H1 (cell line): ENCODE measurements at regions not wholly inside any gene's neighbourhood (a gene's known extent, or its start where the extent isn't known, plus 50 kb on each side); places are given as distances from the start of the nearest gene placed in this dataset.

Experiments
- CTCF ChIA-PET: fragments of 300-600 bp; sonication (Branson Sonifier 250); formaldehyde crosslinking; loops from one replicate; lab custom pipeline; 2021; ENCODE audit not compliant: partially characterized antibody; lab: Charles Lee
- POLR2A ChIA-PET: fragments of 300-600 bp; sonication (Branson Sonifier 250); formaldehyde crosslinking; loops from one replicate; lab custom pipeline; 2021; ENCODE audit warnings: inconsistent platforms; ENCODE audit not compliant: partially characterized antibody; lab: Charles Lee
- DNase-seq, 2 experiments: peaks; one replicate each; pipeline versions ENCODE4 v3.0.0 to v3.0.0-alpha.2; 2010 to 2022; ENCODE audit warnings: low spot score in 2 of 2, low read depth in 1 of 2, mixed read lengths in 1 of 2
- FAIRE-seq: peaks from 2 replicates; lab custom pipeline; 2011; peaks lifted over from hg19 to GRCh38; lab: Jason Lieb, UNC
- H2AFZ ChIP-seq: 2 replicates; pipeline ENCODE4 v1.8.1; 2012; ENCODE audit warnings: low read length, inconsistent platforms
- H2AK5ac ChIP-seq: 2 replicates; pipeline ENCODE4 v1.6.1; 2013; ENCODE audit warnings: low read depth, low read length
- H2BK120ac ChIP-seq: replicated peaks from 2 replicates; pipeline ENCODE3; 2013; ENCODE audit warnings: low read depth, low read length, inconsistent platforms
- H2BK12ac ChIP-seq: 2 replicates; pipeline ENCODE4 v1.6.1; 2013; ENCODE audit warnings: low read depth, low read length
- H2BK15ac ChIP-seq: 2 replicates; pipeline ENCODE4 v1.6.1; 2013; ENCODE audit warnings: low read length
- H2BK20ac ChIP-seq: 2 replicates; pipeline ENCODE4 v1.6.1; 2013; ENCODE audit warnings: low read length
- H2BK5ac ChIP-seq: 2 replicates; pipeline ENCODE4 v1.6.1; 2013; ENCODE audit warnings: low read depth, low read length
- H3K14ac ChIP-seq: 2 replicates; pipeline ENCODE4 v1.6.1; 2013; ENCODE audit warnings: inconsistent platforms; ENCODE audit not compliant: insufficient read length
- H3K18ac ChIP-seq: 2 replicates; pipeline ENCODE4 v1.6.1; 2013; ENCODE audit warnings: low read length; ENCODE audit errors: extremely low read depth
- H3K23ac ChIP-seq: 2 replicates; pipeline ENCODE4 v1.6.1; 2013; ENCODE audit warnings: inconsistent platforms; ENCODE audit not compliant: insufficient read length
- H3K23me2 ChIP-seq: 2 replicates; pipeline ENCODE4 v1.6.1; 2013; ENCODE audit warnings: low read depth, low read length
- H3K27ac ChIP-seq: 2 replicates; pipeline ENCODE4 v1.6.1; 2011; ENCODE audit warnings: low read depth, low read length, inconsistent platforms
- H3K27me3 ChIP-seq, 4 experiments: replicated peaks in 1 of 4; 1 replicate in 1 of 4; 2 replicates in 3 of 4; pipeline versions ENCODE4 v1.6.1 to v1.8.1; 2011 to 2013; ENCODE audit warnings: low read length in 3 of 4, mild to moderate bottlenecking in 3 of 4, inconsistent platforms in 2 of 4, mixed read lengths in 2 of 4, moderate library complexity in 1 of 4; ENCODE audit not compliant: control insufficient read depth in 3 of 4, insufficient read depth in 3 of 4; ENCODE audit errors: extremely low read depth in 1 of 4
- H3K36me3 ChIP-seq, 4 experiments: 2 replicates each; pipeline versions ENCODE4 v1.6.1 to v1.8.1; 2011 to 2013; ENCODE audit warnings: mild to moderate bottlenecking in 4 of 4, low read length in 3 of 4, moderate library complexity in 2 of 4, control low read depth in 1 of 4, inconsistent platforms in 1 of 4; ENCODE audit not compliant: insufficient read depth in 4 of 4, control insufficient read depth in 2 of 4
- H3K4ac ChIP-seq: replicated peaks from 2 replicates; pipeline ENCODE3; 2013; ENCODE audit warnings: low read length, low read depth, mixed read lengths, inconsistent platforms; ENCODE audit not compliant: insufficient read length
- H3K4me1 ChIP-seq, 4 experiments: replicated peaks in 1 of 4; 1 replicate in 1 of 4; 2 replicates in 3 of 4; pipeline versions ENCODE4 v1.6.1 to v1.8.1; 2011 to 2013; ENCODE audit warnings: low read length in 3 of 4, inconsistent platforms in 2 of 4, mixed read lengths in 1 of 4; ENCODE audit not compliant: insufficient read depth in 4 of 4, control insufficient read depth in 3 of 4
- H3K4me2 ChIP-seq, 2 experiments: 2 replicates each; pipeline versions ENCODE4 v1.6.1 to v1.8.1; 2011 to 2013; ENCODE audit warnings: low read depth in 2 of 2, low read length in 2 of 2, control low read depth in 1 of 2, inconsistent platforms in 1 of 2, mild to moderate bottlenecking in 1 of 2; ENCODE audit not compliant: insufficient read depth in 1 of 2
- H3K4me3 ChIP-seq, 4 experiments: fragments of 200-600, 300-600 bp in 1 of 4; sonication (generic), shearing (Covaris generic), sonication (Bioruptor Twin) in 1 of 4; 2 replicates each; pipeline versions ENCODE4 v1.5.1 to v1.8.1; 2011 to 2016; ENCODE audit warnings: low read length in 4 of 4, low read depth in 3 of 4, control low read depth in 2 of 4, inconsistent platforms in 2 of 4, mild to moderate bottlenecking in 2 of 4, mixed read lengths in 1 of 4, moderate library complexity in 1 of 4; ENCODE audit not compliant: insufficient read depth in 2 of 4; ENCODE audit errors: extremely low read depth in 1 of 4
- H3K56ac ChIP-seq: replicated peaks from 2 replicates; pipeline ENCODE3; 2013; ENCODE audit warnings: low read depth, mild to moderate bottlenecking, mixed read lengths, low read length, inconsistent platforms; ENCODE audit not compliant: insufficient read length
- H3K79me1 ChIP-seq: 2 replicates; pipeline ENCODE4 v1.6.1; 2013; ENCODE audit warnings: low read depth, low read length, control low read depth
- H3K79me2 ChIP-seq, 2 experiments: 2 replicates each; pipeline versions ENCODE4 v1.6.1 to v1.8.1; 2012 to 2013; ENCODE audit warnings: low read length in 2 of 2, mild to moderate bottlenecking in 2 of 2, inconsistent platforms in 1 of 2; ENCODE audit not compliant: insufficient read depth in 2 of 2, control insufficient read depth in 1 of 2
- H3K9ac ChIP-seq, 4 experiments: replicated peaks in 1 of 4; 1 replicate in 1 of 4; 2 replicates in 3 of 4; pipeline versions ENCODE4 v1.6.1 to v1.8.1; 2011 to 2013; ENCODE audit warnings: low read depth in 3 of 4, low read length in 3 of 4, control low read depth in 2 of 4, mild to moderate bottlenecking in 2 of 4, moderate library complexity in 2 of 4, inconsistent platforms in 1 of 4; ENCODE audit errors: extremely low read depth in 1 of 4
- H3K9me3 ChIP-seq, 2 experiments: 2 replicates each; pipeline versions ENCODE4 v1.6.1 to v1.8.1; 2012 to 2013; ENCODE audit warnings: mild to moderate bottlenecking in 2 of 2, moderate library complexity in 2 of 2, control low read depth in 1 of 2, inconsistent platforms in 1 of 2, low read depth in 1 of 2, low read length in 1 of 2, mixed read lengths in 1 of 2; ENCODE audit not compliant: insufficient read depth in 2 of 2
- H4K20me1 ChIP-seq, 2 experiments: replicated peaks in 1 of 2; 2 replicates each; pipeline versions ENCODE3 to v1.8.1; 2011 to 2013; ENCODE audit warnings: inconsistent platforms in 2 of 2, low read length in 2 of 2, mild to moderate bottlenecking in 1 of 2; ENCODE audit not compliant: insufficient read depth in 2 of 2, control insufficient read depth in 1 of 2
- H4K5ac ChIP-seq: 2 replicates; pipeline ENCODE4 v1.6.1; 2013; ENCODE audit warnings: low read length, low read depth, mixed read lengths, inconsistent platforms; ENCODE audit not compliant: insufficient read length
- H4K8ac ChIP-seq: 2 replicates; pipeline ENCODE4 v1.8.0; 2013; ENCODE audit warnings: mild to moderate bottlenecking, moderate library complexity, low read length, inconsistent platforms; ENCODE audit not compliant: insufficient read depth; ENCODE audit errors: extremely low read depth
- H4K91ac ChIP-seq: replicated peaks from 2 replicates; pipeline ENCODE3; 2013; ENCODE audit warnings: low read length, mixed read lengths, inconsistent platforms; ENCODE audit not compliant: insufficient read length
- SIX5 ChIP-seq: IDR thresholded peaks from 2 replicates; pipeline ENCODE4 v1.6.1; 2011; ENCODE audit warnings: mild to moderate bottlenecking, low read depth, low read length
- TBP ChIP-seq: IDR thresholded peaks from 2 replicates; pipeline ENCODE4 v1.6.1; 2011; ENCODE audit warnings: low read depth, low read length, improper control_type of control experiment
- WGBS, 2 experiments: shearing (Covaris generic) in 1 of 2; methylation state at CpG; one replicate each; pipeline versions ENCODE4 v1.1.6 to v1.1.7; 2013 to 2015; ENCODE audit warnings: low lambda C conversion rate in 2 of 2, mixed read lengths in 2 of 2, inconsistent platforms in 1 of 2, low coverage in 1 of 2, missing lambda C conversion rate in 1 of 2; ENCODE audit not compliant: insufficient replicate concordance in 2 of 2, insufficient coverage in 1 of 2, insufficient read length in 1 of 2; ENCODE audit errors: extremely low coverage in 1 of 2, missing lambda C conversion rate in 1 of 2; 5-methylcytosine and 5-hydroxymethylcytosine counted together

GRCh38 chr13:38570706-38571105 lies 116.2 kb upstream of the FREM2 start:
- no peak overlapping the region for H3K14ac ChIP-seq
- no peak for FAIRE-seq
- no peak overlapping the region for H2BK15ac ChIP-seq
- no peak overlapping the region for H2BK5ac ChIP-seq
- peaks cover 0 to 1% of the 10 kb centered on the region in 2 experiments for H4K20me1 ChIP-seq
- H3K4ac ChIP-seq: no peak overlapping the region
- no peaks in the 10 kb centered on the region for H3K4me1 ChIP-seq
- DNase-seq: no peak
- H3K27ac ChIP-seq: no peak overlapping the region
- H3K79me1 ChIP-seq: no peaks in the 10 kb centered on the region
- TF ChIP-seq TBP (no peak), SIX5 (no peak)
- TF ChIP-seq, all 59 proteins: peak for 0
- CTCF ChIA-PET: interaction anchor here (0.7 to 1.1 kb wide), 2 partner anchors 12 to 42 kb away, joined by 3 to 4 read pairs; no protein-coding TSS in a partner anchor
- no peaks in the 10 kb centered on the region for H3K36me3 ChIP-seq
- no peak overlapping the region for H2BK20ac ChIP-seq
- no peak overlapping the region for H2BK120ac ChIP-seq
- H4K5ac ChIP-seq: no peak overlapping the region
- H4K8ac ChIP-seq: no peak overlapping the region
- 0 out of 4 replicates have a peak, but pooled peaks cover 0 to 3% of the 10 kb centered on the region in 2 experiments for H3K9me3 ChIP-seq
- H3K9ac ChIP-seq: no peak overlapping the region
- no peaks in the 10 kb centered on the region for H3K27me3 ChIP-seq
- H4K91ac ChIP-seq: no peak overlapping the region
- 94% methylated on average over 1 of the region's 1 CpG; no CpG with 5 or more reads in 1 of the 2 experiments for WGBS, 2 experiments
- no peak overlapping the region for H3K56ac ChIP-seq
- H3K18ac ChIP-seq: no peak overlapping the region
- POLR2A ChIA-PET: no interaction called here
- H2BK12ac ChIP-seq: no peak overlapping the region
- H3K79me2 ChIP-seq: no peaks in the 10 kb centered on the region
- H2AFZ ChIP-seq: no peak overlapping the region
- H3K23ac ChIP-seq: no peak overlapping the region
- no peak overlapping the region for H3K4me3 ChIP-seq
- H3K23me2 ChIP-seq: no peaks in the 10 kb centered on the region
- H3K4me2 ChIP-seq: no peak overlapping the region
- H2AK5ac ChIP-seq: no peak overlapping the region
